Calu3 (cell line): ENCODE measurements at regions not wholly inside any gene's neighbourhood (a gene's known extent, or its start where the extent isn't known, plus 50 kb on each side); places are given as distances from the start of the nearest gene placed in this dataset.

Experiments
- BruUV-seq: library from RNA; stranded (reverse); fragments of 400-500 nt; replicated peaks from 2 replicates; lab custom pipeline; 2021; lab: Mats Ljungman, UMichigan
- CTCF ChIA-PET: fragments of 300-600 bp; sonication (Branson Sonifier 250); formaldehyde crosslinking; loops from one replicate; lab custom pipeline; 2022; ENCODE audit warnings: antibody characterized with exemption; lab: Charles Lee
- DNase-seq: peaks from one replicate; pipeline ENCODE4 v3.0.0; 2022
- H3K27ac Mint-ChIP-seq: one replicate; pipeline ENCODE4 v1.8.0; 2022; ENCODE audit warnings: mixed read lengths; ENCODE audit not compliant: unreplicated experiment
- H3K27me3 Mint-ChIP-seq: one replicate; pipeline ENCODE4 v1.8.0; 2022; ENCODE audit warnings: mixed read lengths; ENCODE audit not compliant: unreplicated experiment
- H3K36me3 Mint-ChIP-seq: one replicate; pipeline ENCODE4 v1.8.0; 2022; ENCODE audit warnings: mild to moderate bottlenecking, moderate library complexity, mixed read lengths; ENCODE audit not compliant: insufficient read depth, unreplicated experiment
- H3K4me1 Mint-ChIP-seq: one replicate; pipeline ENCODE4 v1.8.0; 2022; ENCODE audit warnings: mild to moderate bottlenecking, low read depth, mixed read lengths; ENCODE audit not compliant: unreplicated experiment
- H3K4me3 Mint-ChIP-seq: one replicate; pipeline ENCODE4 v1.8.0; 2022; ENCODE audit warnings: mild to moderate bottlenecking, low read depth, moderate library complexity, mixed read lengths; ENCODE audit not compliant: unreplicated experiment
- H3K9me3 Mint-ChIP-seq: one replicate; pipeline ENCODE4 v1.8.0; 2022; ENCODE audit warnings: low read depth, mixed read lengths; ENCODE audit not compliant: unreplicated experiment
- CTCF ChIP-seq: fragments of 200-600 bp; IDR thresholded peaks from one replicate; pipeline ENCODE4 v1.8.0; 2022; ENCODE audit warnings: antibody characterized with exemption; ENCODE audit not compliant: unreplicated experiment
- intact Hi-C: fragments of 100-400 bp; cut with micrococcal nuclease; formaldehyde crosslinking; loops from one replicate; pipeline ENCODE4 v1.10.0; 2022; ENCODE audit not compliant: unreplicated experiment

GRCh38 chr13:82597747-82598146, 1284.5 kb downstream of the SLITRK1 start:
- TF ChIP-seq CTCF: no peak
- no peaks in the 10 kb centered on the region for H3K36me3 Mint-ChIP-seq
- H3K4me1 Mint-ChIP-seq: no peaks in the 10 kb centered on the region
- DNase-seq: no peak
- intact Hi-C loops: no loop called here
- no peak overlapping the region for H3K27ac Mint-ChIP-seq
- no peaks in the 10 kb centered on the region for H3K9me3 Mint-ChIP-seq
- CTCF ChIA-PET: no interaction called here
- no TSS peak for BruUV-seq
- H3K4me3 Mint-ChIP-seq: no peak overlapping the region
- H3K27me3 Mint-ChIP-seq: no peaks in the 10 kb centered on the region

DNA sequence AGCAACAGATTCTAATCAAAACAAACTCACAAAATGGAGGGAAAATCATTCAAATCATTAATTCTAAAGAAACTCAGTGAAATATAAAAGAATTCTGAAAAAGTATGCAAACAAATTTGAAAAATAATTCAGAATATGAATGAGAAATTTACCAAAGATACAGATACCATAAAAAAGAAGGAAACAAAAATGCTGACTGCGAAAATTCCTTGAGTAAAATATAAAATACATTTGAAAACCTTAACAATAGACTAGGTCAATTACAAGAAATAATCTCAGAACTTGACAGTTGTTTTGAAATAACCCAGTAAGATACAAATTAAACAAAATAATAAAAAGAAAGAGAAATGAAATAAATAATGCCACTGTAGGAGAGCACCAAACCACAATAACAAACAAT, 1289.0 kb downstream of the SLITRK1 start:
- intact Hi-C loops: no loop called here
- DNase-seq: no peak
- no peaks in the 10 kb centered on the region for H3K36me3 Mint-ChIP-seq
- no peaks in the 10 kb centered on the region for H3K9me3 Mint-ChIP-seq
- no TSS peak for BruUV-seq
- H3K27ac Mint-ChIP-seq: no peak overlapping the region
- H3K27me3 Mint-ChIP-seq: no peaks in the 10 kb centered on the region
- H3K4me3 Mint-ChIP-seq: no peak overlapping the region
- no peak for TF ChIP-seq CTCF
- CTCF ChIA-PET: no interaction called here
- no peaks in the 10 kb centered on the region for H3K4me1 Mint-ChIP-seq

DNA sequence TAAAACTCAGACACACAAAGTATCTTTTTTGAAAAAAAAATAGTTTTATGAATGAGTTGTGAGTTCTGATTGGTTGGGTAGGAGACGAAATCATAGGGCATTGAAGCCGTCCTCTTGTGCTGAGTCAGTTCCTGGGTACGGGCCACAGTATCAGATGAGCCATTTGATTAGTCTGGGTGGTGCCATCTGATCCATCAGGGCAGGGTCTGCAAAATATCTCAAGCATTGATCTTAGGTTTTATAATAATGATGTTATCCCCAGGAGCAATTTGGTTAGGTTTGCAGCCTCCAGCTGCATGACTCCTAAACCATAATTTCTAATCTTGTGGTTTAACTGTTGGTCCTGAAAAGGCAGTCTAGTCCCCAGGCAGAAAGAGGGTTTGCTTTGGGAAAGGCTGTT, 1310.6 kb downstream of the SLITRK1 start:
- no peak for DNase-seq
- intact Hi-C loops: no loop called here
- Mint-ChIP-seq H3K9me3 (peaks cover 2% of the 10 kb centered on the region), H3K4me1 (no peaks in the 10 kb centered on the region), H3K4me3 (no peak overlapping the region), H3K27ac (no peak overlapping the region), H3K27me3 (no peaks in the 10 kb centered on the region), H3K36me3 (no peaks in the 10 kb centered on the region)
- no peak for TF ChIP-seq CTCF
- no TSS peak for BruUV-seq
- CTCF ChIA-PET: interaction anchor here (0.5 kb wide), 1 partner anchor 29 kb away, joined by 5 read pairs; no protein-coding TSS in a partner anchor

DNA sequence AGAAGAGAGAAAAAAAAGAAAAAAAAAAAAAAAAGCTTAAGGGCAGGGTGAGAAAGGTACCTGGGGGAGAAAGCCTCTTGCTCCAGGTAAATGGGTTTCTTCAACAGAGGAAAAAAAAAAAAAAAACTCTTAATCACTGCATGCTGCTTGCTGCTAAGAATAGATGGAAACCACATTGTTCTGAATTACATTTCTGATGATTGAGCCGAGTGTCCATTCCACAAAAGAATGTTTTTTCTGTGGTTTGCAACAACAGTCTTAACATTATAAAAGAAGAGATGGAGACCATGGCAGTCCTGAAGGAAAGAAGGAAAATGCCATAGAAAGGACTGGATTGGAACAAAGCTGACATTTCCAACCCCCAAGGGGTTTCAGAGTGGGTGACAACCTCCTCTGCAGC, 1312.7 kb downstream of the SLITRK1 start:
- TF ChIP-seq CTCF: no peak
- H3K4me3 Mint-ChIP-seq: no peak overlapping the region
- no peaks in the 10 kb centered on the region for H3K27me3 Mint-ChIP-seq
- H3K9me3 Mint-ChIP-seq: peaks cover 2% of the 10 kb centered on the region
- no peaks in the 10 kb centered on the region for H3K4me1 Mint-ChIP-seq
- no peak for DNase-seq
- intact Hi-C loops: no loop called here
- no peaks in the 10 kb centered on the region for H3K36me3 Mint-ChIP-seq
- CTCF ChIA-PET: no interaction called here
- no TSS peak for BruUV-seq
- H3K27ac Mint-ChIP-seq: no peak overlapping the region
